ENCODE measurements at regions not wholly inside any gene's neighbourhood (a gene's known extent, or its start where the extent isn't known, plus 50 kb on each side); places are given as distances from the start of the nearest gene placed in this dataset.

DNA sequence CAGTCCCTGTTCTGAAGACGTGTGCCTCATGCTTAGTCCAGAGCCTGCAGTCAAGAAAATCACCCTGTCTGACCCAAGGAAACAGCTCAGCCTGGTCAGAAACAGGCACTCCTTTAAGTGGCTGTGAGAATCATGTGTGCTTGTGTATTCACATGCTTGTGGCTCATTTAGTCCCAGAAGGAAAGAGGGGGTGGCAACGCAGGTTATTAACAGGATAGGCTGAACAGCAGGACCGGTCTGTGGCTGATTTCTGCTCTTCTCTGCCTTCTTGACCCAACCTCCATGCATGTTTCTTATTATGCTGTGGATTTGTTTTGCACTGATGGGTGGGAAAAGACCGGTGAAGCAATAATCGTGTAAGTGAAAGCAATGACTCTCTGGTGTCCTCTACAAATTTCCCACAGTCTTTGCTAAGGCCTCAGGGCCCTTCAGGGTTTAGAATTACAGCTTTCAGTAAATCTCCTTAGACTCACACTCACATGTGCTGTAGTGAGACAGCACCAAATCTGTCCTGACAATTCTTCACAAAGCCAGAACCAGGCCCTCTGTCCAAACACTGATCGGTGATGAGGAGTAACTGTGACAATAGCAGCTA is 288.1 kb downstream of the ETS1 start (continued):
- TF ChIP-seq ZBTB11 (CRISPR knock-in tag; IDR thresholded peaks at IDR 0.05), result no peak
- TF ChIP-seq MXI1 (IDR thresholded peaks at IDR 0.05; ENCODE audit: low read depth, low read length), result no peak; the same call in 1 of the 2 replicates
- TF ChIP-seq, protein P1, sequence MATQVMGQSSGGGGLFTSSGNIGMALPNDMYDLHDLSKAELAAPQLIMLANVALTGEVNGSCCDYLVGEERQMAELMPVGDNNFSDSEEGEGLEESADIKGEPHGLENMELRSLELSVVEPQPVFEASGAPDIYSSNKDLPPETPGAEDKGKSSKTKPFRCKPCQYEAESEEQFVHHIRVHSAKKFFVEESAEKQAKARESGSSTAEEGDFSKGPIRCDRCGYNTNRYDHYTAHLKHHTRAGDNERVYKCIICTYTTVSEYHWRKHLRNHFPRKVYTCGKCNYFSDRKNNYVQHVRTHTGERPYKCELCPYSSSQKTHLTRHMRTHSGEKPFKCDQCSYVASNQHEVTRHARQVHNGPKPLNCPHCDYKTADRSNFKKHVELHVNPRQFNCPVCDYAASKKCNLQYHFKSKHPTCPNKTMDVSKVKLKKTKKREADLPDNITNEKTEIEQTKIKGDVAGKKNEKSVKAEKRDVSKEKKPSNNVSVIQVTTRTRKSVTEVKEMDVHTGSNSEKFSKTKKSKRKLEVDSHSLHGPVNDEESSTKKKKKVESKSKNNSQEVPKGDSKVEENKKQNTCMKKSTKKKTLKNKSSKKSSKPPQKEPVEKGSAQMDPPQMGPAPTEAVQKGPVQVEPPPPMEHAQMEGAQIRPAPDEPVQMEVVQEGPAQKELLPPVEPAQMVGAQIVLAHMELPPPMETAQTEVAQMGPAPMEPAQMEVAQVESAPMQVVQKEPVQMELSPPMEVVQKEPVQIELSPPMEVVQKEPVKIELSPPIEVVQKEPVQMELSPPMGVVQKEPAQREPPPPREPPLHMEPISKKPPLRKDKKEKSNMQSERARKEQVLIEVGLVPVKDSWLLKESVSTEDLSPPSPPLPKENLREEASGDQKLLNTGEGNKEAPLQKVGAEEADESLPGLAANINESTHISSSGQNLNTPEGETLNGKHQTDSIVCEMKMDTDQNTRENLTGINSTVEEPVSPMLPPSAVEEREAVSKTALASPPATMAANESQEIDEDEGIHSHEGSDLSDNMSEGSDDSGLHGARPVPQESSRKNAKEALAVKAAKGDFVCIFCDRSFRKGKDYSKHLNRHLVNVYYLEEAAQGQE (IDR thresholded peaks at IDR 0.05; ENCODE audit: low read depth, low read length), result no peak
- no peak for TF ChIP-seq IRF3 (IDR thresholded peaks at IDR 0.05)
- TF ChIP-seq IRF5 (IDR thresholded peaks at IDR 0.05; ENCODE audit: borderline replicate concordance), result no peak
- peak; percentile 33 for TF ChIP-seq RUNX3 (IDR thresholded peaks at IDR 0.05; ENCODE audit: low read length)
- TF ChIP-seq, protein P2, sequence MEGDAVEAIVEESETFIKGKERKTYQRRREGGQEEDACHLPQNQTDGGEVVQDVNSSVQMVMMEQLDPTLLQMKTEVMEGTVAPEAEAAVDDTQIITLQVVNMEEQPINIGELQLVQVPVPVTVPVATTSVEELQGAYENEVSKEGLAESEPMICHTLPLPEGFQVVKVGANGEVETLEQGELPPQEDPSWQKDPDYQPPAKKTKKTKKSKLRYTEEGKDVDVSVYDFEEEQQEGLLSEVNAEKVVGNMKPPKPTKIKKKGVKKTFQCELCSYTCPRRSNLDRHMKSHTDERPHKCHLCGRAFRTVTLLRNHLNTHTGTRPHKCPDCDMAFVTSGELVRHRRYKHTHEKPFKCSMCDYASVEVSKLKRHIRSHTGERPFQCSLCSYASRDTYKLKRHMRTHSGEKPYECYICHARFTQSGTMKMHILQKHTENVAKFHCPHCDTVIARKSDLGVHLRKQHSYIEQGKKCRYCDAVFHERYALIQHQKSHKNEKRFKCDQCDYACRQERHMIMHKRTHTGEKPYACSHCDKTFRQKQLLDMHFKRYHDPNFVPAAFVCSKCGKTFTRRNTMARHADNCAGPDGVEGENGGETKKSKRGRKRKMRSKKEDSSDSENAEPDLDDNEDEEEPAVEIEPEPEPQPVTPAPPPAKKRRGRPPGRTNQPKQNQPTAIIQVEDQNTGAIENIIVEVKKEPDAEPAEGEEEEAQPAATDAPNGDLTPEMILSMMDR (IDR thresholded peaks at IDR 0.05 in 2 of 3, conservative IDR thresholded peaks at IDR 0.05 in 1 of 3; ENCODE audit: control insufficient read depth in 2 of 3, extremely low read depth in 1 of 3, insufficient read depth in 1 of 3, low read depth in 3 of 3, low read length in 3 of 3), result no peak
- no peak for TF ChIP-seq BCLAF1 (IDR thresholded peaks at IDR 0.05)
- TF ChIP-seq CREB1 (IDR thresholded peaks at IDR 0.05; ENCODE audit: low read depth), result no peak
- TF ChIP-seq BMI1 (IDR thresholded peaks at IDR 0.05; ENCODE audit: borderline replicate concordance), result no peak
- no peak for TF ChIP-seq POU2F2 (IDR thresholded peaks at IDR 0.05; ENCODE audit: borderline replicate concordance, low read depth, low read length)
- 0 out of 2 replicates have a peak, but pooled peaks have one; percentile 39 for TF ChIP-seq CBX5 (IDR thresholded peaks at IDR 0.05; ENCODE audit: low read depth)
- TF ChIP-seq KLF5 (IDR thresholded peaks at IDR 0.05; ENCODE audit: partially characterized antibody), result no peak
- TF ChIP-seq MEF2B (IDR thresholded peaks at IDR 0.05; ENCODE audit: partially characterized antibody, poor library complexity, severe bottlenecking), result peak; percentile 85

Measured in GM12878 (cell line).